ENCODE measurements at regions not wholly inside any gene's neighbourhood (a gene's known extent, or its start where the extent isn't known, plus 50 kb on each side); places are given as distances from the start of the nearest gene placed in this dataset.

DNA sequence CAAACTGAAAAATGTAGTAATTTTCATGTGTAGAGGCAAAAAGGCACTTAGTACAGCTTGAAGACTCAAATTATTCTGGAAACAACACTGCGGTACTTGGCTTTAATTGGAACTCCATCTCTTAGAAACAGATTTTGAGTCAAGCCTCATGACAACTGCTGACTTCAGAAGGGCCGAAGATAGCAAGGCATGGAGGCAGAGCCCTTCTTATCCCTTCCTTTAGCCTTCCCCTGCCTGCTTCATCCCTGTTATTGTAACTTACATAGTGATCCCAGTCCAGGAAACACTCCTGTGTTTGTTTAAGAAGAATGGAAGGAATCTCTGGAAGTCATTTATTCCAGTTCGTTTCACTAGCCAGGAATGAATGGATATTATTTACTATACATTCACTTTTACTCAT is 110.9 kb upstream of the FAM98A start:
- Histone ChIP-seq H3K9me3 (no peaks in the 10 kb centered on the region), H3K27ac (no peak overlapping the region), H3K4me1 (no peaks in the 10 kb centered on the region), H3K4me3 (no peak overlapping the region), H3K27me3 (no peaks in the 10 kb centered on the region), H3K36me3 (no peaks in the 10 kb centered on the region)
- WGBS, 2 donors, result 49 to 50% methylated on average over 3 of the region's 3 CpGs
- no peak for TF ChIP-seq EP300 (IDR thresholded peaks at IDR 0.05)
- no peak for TF ChIP-seq CTCF (IDR thresholded peaks at IDR 0.05)
- DNase-seq (ENCODE audit: low spot score in 2 of 2), result no peak

DNA sequence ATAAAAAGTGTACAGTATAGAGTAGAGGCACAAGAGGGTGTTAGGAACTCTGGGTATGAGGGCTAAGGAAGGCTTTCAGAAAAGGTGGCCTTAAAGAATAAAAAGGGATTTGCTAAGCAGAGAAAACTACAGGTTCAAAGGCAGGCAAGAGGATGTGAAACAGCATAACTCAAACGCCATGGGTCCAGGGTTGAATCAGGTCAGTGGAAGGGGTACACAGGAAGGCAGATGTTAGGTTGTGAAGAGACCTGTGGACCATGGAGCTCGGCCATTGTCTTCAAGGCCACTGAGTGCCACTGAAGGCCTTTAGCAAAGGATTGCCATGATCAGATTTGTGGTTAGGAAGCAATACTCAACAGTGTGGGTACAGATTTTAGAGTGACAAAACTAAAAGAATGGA is 108.2 kb upstream of the FAM98A start:
- no peak for DNase-seq (ENCODE audit: low spot score in 2 of 2)
- H3K9me3 ChIP-seq, result no peaks in the 10 kb centered on the region
- TF ChIP-seq CTCF (IDR thresholded peaks at IDR 0.05) (no peak), POLR2A (IDR thresholded peaks at IDR 0.05) (no peak), EP300 (IDR thresholded peaks at IDR 0.05) (no peak)
- WGBS, 2 donors, result 81 to 87% methylated on average over 2 of the region's 2 CpGs
- H3K4me3 ChIP-seq, result no peak overlapping the region
- H3K27me3 ChIP-seq, result no peaks in the 10 kb centered on the region
- H3K27ac ChIP-seq, result no peak overlapping the region
- H3K36me3 ChIP-seq, result no peaks in the 10 kb centered on the region
- no peaks in the 10 kb centered on the region for H3K4me1 ChIP-seq

DNA sequence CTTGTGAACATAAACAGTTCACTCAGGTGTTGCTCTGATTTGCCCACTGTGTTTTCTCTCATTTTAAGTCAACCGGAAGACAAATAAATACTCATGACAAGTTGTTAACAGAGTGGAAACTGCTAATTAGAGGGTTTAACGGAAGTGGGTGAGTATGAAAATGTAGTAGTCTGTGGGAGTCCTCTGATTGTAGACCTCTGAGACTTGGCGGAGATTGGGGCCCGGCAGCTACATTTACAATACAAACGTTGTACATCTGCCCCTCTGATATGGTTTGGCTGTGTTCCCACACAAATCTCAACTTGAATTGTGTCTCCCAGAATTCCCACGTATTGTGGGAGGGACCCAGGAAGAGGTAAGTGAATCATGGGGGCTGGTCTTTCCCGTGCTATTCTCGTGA is 107.3 kb upstream of the FAM98A start:
- Histone ChIP-seq H3K27me3 (no peaks in the 10 kb centered on the region), H3K27ac (no peak overlapping the region), H3K9me3 (no peaks in the 10 kb centered on the region), H3K36me3 (no peaks in the 10 kb centered on the region), H3K4me1 (no peaks in the 10 kb centered on the region), H3K4me3 (no peak overlapping the region)
- WGBS, 2 donors, result 41 to 43% methylated on average over 8 of the region's 8 CpGs
- TF ChIP-seq CTCF (IDR thresholded peaks at IDR 0.05), result no peak
- no peak for TF ChIP-seq POLR2A (IDR thresholded peaks at IDR 0.05)
- no peak for TF ChIP-seq EP300 (IDR thresholded peaks at IDR 0.05)
- no peak for DNase-seq (ENCODE audit: low spot score in 2 of 2)

GRCh38 chr2:33704406-33704855 is 105.3 kb upstream of the FAM98A start:
- TF ChIP-seq CTCF (IDR thresholded peaks at IDR 0.05) (no peak), POLR2A (IDR thresholded peaks at IDR 0.05) (no peak), EP300 (IDR thresholded peaks at IDR 0.05) (no peak)
- Histone ChIP-seq H3K27me3 (no peaks in the 10 kb centered on the region), H3K9me3 (no peaks in the 10 kb centered on the region), H3K4me3 (no peak overlapping the region), H3K27ac (no peak overlapping the region), H3K36me3 (no peaks in the 10 kb centered on the region), H3K4me1 (no peaks in the 10 kb centered on the region)
- 6 to 9% methylated on average over 1 of the region's 1 CpG for WGBS, 2 donors
- DNase-seq (ENCODE audit: low spot score in 2 of 2), result no peak

GRCh38 chr2:33696234-33696633 is 97.1 kb upstream of the FAM98A start:
- no peak overlapping the region for H3K27ac ChIP-seq
- no peaks in the 10 kb centered on the region for H3K36me3 ChIP-seq
- H3K4me3 ChIP-seq, result no peak overlapping the region
- H3K27me3 ChIP-seq, result no peaks in the 10 kb centered on the region
- no peak for TF ChIP-seq POLR2A (IDR thresholded peaks at IDR 0.05)
- no peak for TF ChIP-seq CTCF (IDR thresholded peaks at IDR 0.05)
- no peak for TF ChIP-seq EP300 (IDR thresholded peaks at IDR 0.05)
- no peaks in the 10 kb centered on the region for H3K4me1 ChIP-seq
- H3K9me3 ChIP-seq, result peaks cover 0 to 11% (median 0%) of the 10 kb centered on the region in 4 donors
- DNase-seq (ENCODE audit: low spot score in 2 of 2), result no peak

Measured in tibial nerve (tissue), 4 donors.